ENCODE measurements at regions not wholly inside any gene's neighbourhood (a gene's known extent, or its start where the extent isn't known, plus 50 kb on each side); places are given as distances from the start of the nearest gene placed in this dataset.

DNA sequence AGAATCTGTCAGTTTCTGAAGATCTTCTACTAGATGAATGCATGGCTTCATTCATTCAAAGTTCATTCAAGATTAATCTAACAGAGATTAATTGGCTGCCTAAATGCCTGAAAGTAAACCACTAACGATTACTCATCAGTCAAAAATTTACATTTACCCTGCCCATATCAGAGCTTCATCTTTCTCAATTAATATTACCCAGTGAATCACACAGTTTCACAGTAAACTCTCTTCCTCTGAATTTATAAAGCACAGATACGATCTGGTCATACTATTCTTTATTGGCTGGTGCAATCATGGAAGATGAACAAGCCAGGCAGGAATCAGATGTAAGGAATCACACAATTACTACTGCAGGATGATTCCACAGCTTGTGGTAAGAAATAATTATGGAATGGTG lies 377.7 kb downstream of the SLC16A7 start:
- TF ChIP-seq, protein P1, sequence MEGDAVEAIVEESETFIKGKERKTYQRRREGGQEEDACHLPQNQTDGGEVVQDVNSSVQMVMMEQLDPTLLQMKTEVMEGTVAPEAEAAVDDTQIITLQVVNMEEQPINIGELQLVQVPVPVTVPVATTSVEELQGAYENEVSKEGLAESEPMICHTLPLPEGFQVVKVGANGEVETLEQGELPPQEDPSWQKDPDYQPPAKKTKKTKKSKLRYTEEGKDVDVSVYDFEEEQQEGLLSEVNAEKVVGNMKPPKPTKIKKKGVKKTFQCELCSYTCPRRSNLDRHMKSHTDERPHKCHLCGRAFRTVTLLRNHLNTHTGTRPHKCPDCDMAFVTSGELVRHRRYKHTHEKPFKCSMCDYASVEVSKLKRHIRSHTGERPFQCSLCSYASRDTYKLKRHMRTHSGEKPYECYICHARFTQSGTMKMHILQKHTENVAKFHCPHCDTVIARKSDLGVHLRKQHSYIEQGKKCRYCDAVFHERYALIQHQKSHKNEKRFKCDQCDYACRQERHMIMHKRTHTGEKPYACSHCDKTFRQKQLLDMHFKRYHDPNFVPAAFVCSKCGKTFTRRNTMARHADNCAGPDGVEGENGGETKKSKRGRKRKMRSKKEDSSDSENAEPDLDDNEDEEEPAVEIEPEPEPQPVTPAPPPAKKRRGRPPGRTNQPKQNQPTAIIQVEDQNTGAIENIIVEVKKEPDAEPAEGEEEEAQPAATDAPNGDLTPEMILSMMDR (IDR thresholded peaks at IDR 0.05): no peak
- TF ChIP-seq POLR2A (IDR thresholded peaks at IDR 0.05): no peak
- no peak for DNase-seq (ENCODE audit: low spot score in 2 of 2)
- H3K4me3 ChIP-seq (ENCODE audit: low read depth, poor library complexity, severe bottlenecking): no peak overlapping the region
- intact Hi-C loops (cut with DNase I; ENCODE audit: low total_unique reads): no loop called here
- WGBS, 2 donors: 38 to 50% methylated on average over 2 of the region's 2 CpGs

DNA sequence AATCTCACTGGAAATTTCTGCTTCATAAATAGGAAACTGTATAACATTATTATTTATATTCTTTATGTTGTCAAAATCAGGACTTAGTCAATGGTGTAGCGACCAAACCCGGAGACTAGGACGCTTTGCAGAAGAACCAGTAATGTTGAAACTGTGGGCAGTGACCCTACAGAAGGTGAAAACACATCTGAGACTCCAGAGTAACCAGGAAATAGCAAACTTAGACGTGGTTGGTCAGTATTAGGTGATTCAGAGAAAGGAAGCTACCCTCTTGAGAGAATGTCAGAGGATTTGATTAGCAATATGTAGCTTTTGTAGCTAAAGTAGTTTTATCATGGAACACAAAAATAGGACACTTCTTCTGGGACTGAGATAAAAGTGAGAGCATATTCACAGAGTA lies 381.9 kb downstream of the SLC16A7 start:
- no peak overlapping the region for H3K4me3 ChIP-seq (ENCODE audit: low read depth, poor library complexity, severe bottlenecking)
- TF ChIP-seq, protein P1 (IDR thresholded peaks at IDR 0.05): no peak
- no peak for TF ChIP-seq POLR2A (IDR thresholded peaks at IDR 0.05)
- DNase-seq (ENCODE audit: low spot score in 2 of 2): no peak
- intact Hi-C loops (cut with DNase I; ENCODE audit: low total_unique reads): no loop called here
- WGBS, 2 donors: 55 to 57% methylated on average over 4 of the region's 4 CpGs

DNA sequence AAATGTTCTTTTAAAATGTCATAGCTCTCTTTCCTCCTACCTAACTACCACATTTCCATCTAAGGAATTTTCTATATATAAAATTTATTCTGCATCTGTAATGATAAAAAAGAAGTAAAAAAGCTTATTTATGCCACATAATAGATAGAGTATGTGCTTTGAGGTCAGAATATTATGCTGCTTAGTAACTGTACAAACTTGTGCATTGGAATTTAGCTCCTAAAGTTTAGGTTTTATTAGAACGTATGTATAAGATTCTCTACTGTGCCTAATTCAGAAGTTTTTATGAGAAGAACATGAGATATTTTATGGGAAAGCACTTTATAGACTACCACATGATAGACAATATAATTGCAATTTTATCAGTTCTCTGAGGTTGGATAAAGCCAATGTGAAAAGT lies 384.6 kb downstream of the SLC16A7 start:
- intact Hi-C loops (cut with DNase I; ENCODE audit: low total_unique reads): no loop called here
- H3K4me3 ChIP-seq (ENCODE audit: low read depth, poor library complexity, severe bottlenecking): no peak overlapping the region
- no peak for TF ChIP-seq POLR2A (IDR thresholded peaks at IDR 0.05)
- TF ChIP-seq, protein P1 (IDR thresholded peaks at IDR 0.05): no peak
- WGBS, 2 donors: 78 to 80% methylated on average over 1 of the region's 1 CpG
- DNase-seq (ENCODE audit: low spot score in 2 of 2): no peak

DNA sequence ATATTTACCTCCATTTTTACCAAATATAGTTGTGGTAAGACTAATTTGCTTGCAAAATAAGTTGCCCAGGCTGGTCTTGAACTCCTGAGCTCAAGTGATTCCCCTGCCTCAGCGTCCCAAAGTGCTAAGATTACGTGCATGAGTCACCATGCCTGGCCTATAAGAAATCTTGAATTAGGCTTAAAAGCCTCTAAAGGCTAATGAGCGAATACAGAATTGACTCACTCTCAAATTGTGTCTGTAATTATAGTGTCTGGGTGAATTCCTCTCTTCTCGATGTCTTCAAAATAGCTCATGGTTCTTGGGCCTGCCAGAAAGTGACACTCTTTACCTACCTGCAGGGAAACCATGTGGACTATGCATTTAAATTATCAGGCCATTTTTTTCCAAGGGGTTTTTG lies 403.5 kb downstream of the SLC16A7 start:
- DNase-seq (ENCODE audit: low spot score in 2 of 2): no peak
- intact Hi-C loops (cut with DNase I; ENCODE audit: low total_unique reads): no loop called here
- TF ChIP-seq POLR2A (IDR thresholded peaks at IDR 0.05): no peak
- TF ChIP-seq, protein P1 (IDR thresholded peaks at IDR 0.05): no peak
- no peak overlapping the region for H3K4me3 ChIP-seq (ENCODE audit: low read depth, poor library complexity, severe bottlenecking)
- WGBS, 2 donors: 73 to 86% methylated on average over 4 of the region's 4 CpGs

DNA sequence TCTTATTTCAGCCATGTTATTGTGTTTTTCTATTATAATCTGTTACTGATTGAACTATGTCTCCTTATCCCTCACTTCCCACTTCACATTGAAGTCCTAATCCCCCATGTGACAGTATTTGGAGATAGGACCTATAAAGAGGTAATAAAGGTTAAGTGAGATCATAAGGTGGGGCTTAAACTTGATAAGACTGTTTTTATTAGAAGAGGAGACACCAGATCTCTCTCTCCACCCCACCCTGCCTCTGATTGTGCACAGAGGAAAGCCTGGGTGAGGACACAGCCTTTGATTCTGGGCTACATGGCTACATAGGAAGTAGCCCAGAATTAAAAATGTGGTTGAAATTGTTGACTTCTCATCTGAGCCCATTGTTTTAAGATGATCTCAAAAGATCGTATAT lies 414.7 kb downstream of the SLC16A7 start:
- no peak for DNase-seq (ENCODE audit: low spot score in 2 of 2)
- 83 to 97% methylated on average over 1 of the region's 1 CpG for WGBS, 2 donors
- intact Hi-C loops (cut with DNase I; ENCODE audit: low total_unique reads): no loop called here
- H3K4me3 ChIP-seq (ENCODE audit: low read depth, poor library complexity, severe bottlenecking): no peak overlapping the region
- TF ChIP-seq, protein P1 (IDR thresholded peaks at IDR 0.05): no peak
- TF ChIP-seq POLR2A (IDR thresholded peaks at IDR 0.05): no peak

DNA sequence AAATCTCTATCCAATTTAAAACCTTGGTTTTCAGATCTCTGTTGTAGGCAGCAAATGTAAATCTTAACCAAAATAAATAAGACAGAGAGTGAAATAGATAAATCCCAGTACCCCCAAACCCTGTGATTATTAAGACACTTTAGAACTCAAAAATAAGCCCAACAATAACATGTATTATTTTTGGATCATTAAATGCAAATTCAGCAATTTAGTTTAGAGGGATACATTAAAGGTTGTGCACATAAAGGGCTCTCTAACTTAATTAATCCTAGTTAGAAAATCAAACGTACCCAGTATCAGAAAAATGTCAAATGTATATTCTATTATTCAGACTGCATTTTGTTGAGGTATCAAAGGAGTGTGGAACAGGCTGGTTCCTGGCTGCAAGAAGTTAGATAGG lies 416.8 kb downstream of the SLC16A7 start:
- TF ChIP-seq POLR2A (IDR thresholded peaks at IDR 0.05): no peak
- TF ChIP-seq, protein P1 (IDR thresholded peaks at IDR 0.05): no peak
- no peak for DNase-seq (ENCODE audit: low spot score in 2 of 2)
- WGBS, 2 donors: 46 to 49% methylated on average over 1 of the region's 1 CpG
- H3K4me3 ChIP-seq (ENCODE audit: low read depth, poor library complexity, severe bottlenecking): no peak overlapping the region
- intact Hi-C loops (cut with DNase I; ENCODE audit: low total_unique reads): no loop called here
